Transverse colon (tissue), 4 donors: ENCODE measurements at regions not wholly inside any gene's neighbourhood (a gene's known extent, or its start where the extent isn't known, plus 50 kb on each side); places are given as distances from the start of the nearest gene placed in this dataset.

ENCODE experiments used
- CTCF ChIP-seq, 5 experiments: fragments of 200-600 bp in 3 of 5; fragments of 450-650 bp in 2 of 5; sonication (generic) in 3 of 5; IDR thresholded peaks; 1 replicate in 2 of 5; 2 replicates in 3 of 5; pipeline ENCODE4 v1.5.1; 2016 to 2017; ENCODE audit warnings: antibody characterized with exemption in 5 of 5, inconsistent platforms in 3 of 5, mild to moderate bottlenecking in 2 of 5, moderate library complexity in 1 of 5
- EP300 ChIP-seq: sonication (generic); formaldehyde crosslinking; IDR thresholded peaks from one replicate; pipeline ENCODE4 v1.6.1; 2017; ENCODE audit warnings: antibody characterized with exemption, low read depth
- POLR2AphosphoS5 ChIP-seq, 3 donors: sonication (generic); formaldehyde crosslinking; IDR thresholded peaks; one replicate each; pipeline ENCODE4 v1.6.1; 2016; ENCODE audit warnings: antibody characterized with exemption in 3 of 3

DNA sequence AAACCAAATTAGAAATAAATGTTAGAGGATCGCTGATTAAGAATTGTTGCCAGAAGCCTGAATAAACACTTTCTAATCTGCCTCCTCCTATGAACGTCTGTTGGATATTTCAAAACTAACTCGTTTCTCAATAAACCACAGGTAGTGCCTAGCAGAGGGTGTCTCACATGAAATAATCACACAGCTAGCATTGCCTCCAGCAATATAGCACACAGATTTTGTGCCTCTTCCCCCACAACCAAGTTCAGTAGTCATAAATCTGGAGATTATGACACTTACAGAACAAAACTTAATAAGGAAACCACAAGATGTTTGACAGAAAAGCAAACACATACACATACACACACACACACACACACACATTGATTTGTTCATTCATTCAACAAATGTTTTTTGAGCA is 173.2 kb upstream of the CDH10 start:
- no peak for TF ChIP-seq CTCF (IDR thresholded peaks at IDR 0.05)
- TF ChIP-seq POLR2AphosphoS5 (IDR thresholded peaks at IDR 0.05), result no peak
- no peak for TF ChIP-seq EP300
